C4-2B (cell line): ENCODE measurements at regions not wholly inside any gene's neighbourhood (a gene's known extent, or its start where the extent isn't known, plus 50 kb on each side); places are given as distances from the start of the nearest gene placed in this dataset.

ENCODE experiments used
- H3K27ac ChIP-seq: fragments of 450-650 bp; 2 replicates; pipeline ENCODE4 v1.5.1; 2017
- CTCF ChIP-seq: fragments of 450-650 bp; conservative IDR thresholded peaks from 2 replicates; pipeline ENCODE4 v1.5.1; 2017; ENCODE audit warnings: mild to moderate bottlenecking
- ZFX ChIP-seq: fragments of 450-650 bp; IDR thresholded peaks from 2 replicates; pipeline ENCODE4 v1.6.1; 2017

- TF ChIP-seq CTCF (no peak), ZFX (no peak)
- no peak overlapping the region for H3K27ac ChIP-seq
Measured at GRCh38 chr10:91077549-91078071, 142.9 kb upstream of the PCGF5 start.

GRCh38 chr10:91080776-91081175 is 139.7 kb upstream of the PCGF5 start:
- H3K27ac ChIP-seq: no peak overlapping the region
- TF ChIP-seq ZFX: no peak
- TF ChIP-seq CTCF: no peak

- no peak overlapping the region for H3K27ac ChIP-seq
- TF ChIP-seq CTCF (no peak), ZFX (no peak)
Measured at GRCh38 chr10:91082447-91082846, 138.0 kb upstream of the PCGF5 start.

GRCh38 chr10:91088300-91089140 is 131.9 kb upstream of the PCGF5 start:
- no peak overlapping the region for H3K27ac ChIP-seq
- TF ChIP-seq CTCF: peak; percentile 42
- TF ChIP-seq ZFX: no peak

- TF ChIP-seq ZFX: no peak
- no peak; the same call in 1 of the 2 replicates for TF ChIP-seq CTCF
- H3K27ac ChIP-seq: no peak overlapping the region
Measured at GRCh38 chr10:91090761-91091529, 129.5 kb upstream of the PCGF5 start.

GRCh38 chr10:91091780-91092179 is 128.7 kb upstream of the PCGF5 start:
- TF ChIP-seq CTCF (no peak), ZFX (no peak)
- no peak overlapping the region for H3K27ac ChIP-seq

DNA sequence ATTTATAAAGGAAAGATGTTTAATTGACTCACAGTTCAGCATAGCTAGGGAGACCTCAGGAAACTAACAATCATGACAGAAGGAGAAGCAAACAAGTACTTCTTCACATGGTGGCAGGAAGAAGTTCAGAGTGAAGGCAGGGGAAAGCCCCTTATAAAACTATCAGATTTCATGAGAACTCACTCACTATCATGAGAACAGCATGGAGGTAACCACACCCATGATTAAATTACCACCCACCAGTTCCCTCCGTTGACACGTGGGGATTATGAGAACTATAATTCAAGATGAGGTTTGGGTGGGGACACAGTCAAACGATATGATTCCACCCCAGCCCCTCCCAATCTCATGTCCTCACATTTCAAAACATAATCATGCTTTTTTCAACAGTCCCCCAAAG is 124.2 kb upstream of the PCGF5 start:
- H3K27ac ChIP-seq: no peak overlapping the region
- TF ChIP-seq CTCF (no peak), ZFX (no peak)
